OCI-LY3 (cell line): ENCODE measurements at regions not wholly inside any gene's neighbourhood (a gene's known extent, or its start where the extent isn't known, plus 50 kb on each side); places are given as distances from the start of the nearest gene placed in this dataset.
"Not testable (repeated sequence)": the region's sequence is repeated elsewhere in the genome, so short reads cannot be mapped to it uniquely, and the experiment has no call there.

Source experiments
- H2AFZ ChIP-seq: fragments of 200-600, 300-600 bp; shearing (Covaris generic); 2 replicates; pipeline ENCODE4 v1.6.0; 2014; ENCODE audit warnings: antibody characterized with exemption, low read depth, low read length
- H3K27ac ChIP-seq: fragments of 200-600, 300-600 bp; sonication (generic); 2 replicates; pipeline ENCODE4 v1.5.1; 2014; ENCODE audit warnings: mild to moderate bottlenecking, low read length, moderate library complexity, mixed read lengths
- H3K27me3 ChIP-seq: fragments of 200-600, 300-600 bp; sonication (generic); 2 replicates; pipeline ENCODE4 v1.6.1; 2014; ENCODE audit warnings: low read depth, low read length, mixed read lengths
- H3K36me3 ChIP-seq: fragments of 200-600, 300-600 bp; sonication (generic); replicated peaks from 2 replicates; pipeline ENCODE3; 2014; ENCODE audit warnings: low read depth, low read length, mixed read lengths
- H3K4me1 ChIP-seq: fragments of 300-600, 200-600 bp; sonication (generic); 2 replicates; pipeline ENCODE4 v1.6.1; 2014; ENCODE audit warnings: low read length, mixed read lengths
- H3K4me2 ChIP-seq: fragments of 200-600, 300-600 bp; sonication (generic); 2 replicates; pipeline ENCODE4 v1.6.1; 2014; ENCODE audit warnings: low read length, mixed read lengths
- H3K4me3 ChIP-seq: fragments of 300-600, 200-600 bp; sonication (generic); 2 replicates; pipeline ENCODE4 v1.5.1; 2014; ENCODE audit warnings: antibody characterized with exemption, mild to moderate bottlenecking, low read length, moderate library complexity
- H3K79me2 ChIP-seq: fragments of 300-600, 200-600 bp; shearing (Covaris generic); 2 replicates; pipeline ENCODE4 v1.6.1; 2014; ENCODE audit warnings: mild to moderate bottlenecking, low read length, mixed read lengths
- H3K9ac ChIP-seq: fragments of 300-600, 200-600 bp; shearing (Covaris generic); 2 replicates; pipeline ENCODE4 v1.6.0; 2014; ENCODE audit warnings: mild to moderate bottlenecking, low read length, moderate library complexity
- H3K9me3 ChIP-seq: fragments of 200-600, 300-600 bp; shearing (Covaris generic); 2 replicates; pipeline ENCODE4 v1.6.1; 2014; ENCODE audit warnings: low read length, mixed read lengths; ENCODE audit not compliant: insufficient read depth
- H4K20me1 ChIP-seq: fragments of 200-600, 300-600 bp; sonication (generic); 2 replicates; pipeline ENCODE4 v1.6.1; 2016; ENCODE audit warnings: low read length, mixed read lengths; ENCODE audit not compliant: insufficient read depth
- EZH2phosphoT487 ChIP-seq: fragments of 200-600 bp; shearing (Covaris generic); IDR thresholded peaks from 2 replicates; pipeline ENCODE4 v1.6.1; 2018; ENCODE audit warnings: antibody characterized with exemption, mixed run types, low read depth
- TF ChIP-seq, protein P1 (sequence below): fragments of 200-600, 300-600 bp; sonication (generic); IDR thresholded peaks from 2 replicates; pipeline ENCODE4 v1.5.1; 2014; ENCODE audit warnings: antibody characterized with exemption, low read length, low read depth

DNA sequence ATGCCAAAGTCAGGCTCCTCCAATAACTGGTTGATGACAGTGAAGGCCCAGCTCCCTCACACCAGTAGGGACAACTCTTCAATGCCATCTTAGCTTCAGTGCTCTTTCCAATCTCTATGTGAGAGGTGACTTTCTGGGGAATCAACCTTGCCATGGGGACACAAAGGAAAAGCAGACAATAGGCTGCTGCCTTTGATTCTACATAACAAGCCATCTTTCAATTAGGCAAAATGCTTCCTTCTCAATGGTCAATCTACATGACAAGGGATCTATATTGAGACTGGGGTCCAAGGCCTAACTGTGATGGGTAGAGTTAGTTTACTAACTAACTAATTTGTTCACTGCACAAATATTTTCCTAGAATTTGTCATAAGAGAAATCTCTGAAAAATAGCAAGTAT, 1417.5 kb upstream of the SEL1L start:
- Histone ChIP-seq H3K79me2 (no peaks in the 10 kb centered on the region), H3K4me1 (no peaks in the 10 kb centered on the region), H4K20me1 (no peaks in the 10 kb centered on the region), H3K9ac (no peak overlapping the region), H3K9me3 (no peaks in the 10 kb centered on the region), H3K4me3 (no peak overlapping the region), H3K27ac (no peak overlapping the region), H2AFZ (no peak overlapping the region), H3K27me3 (no peaks in the 10 kb centered on the region), H3K4me2 (no peak overlapping the region), H3K36me3 (no peaks in the 10 kb centered on the region)
- TF ChIP-seq, protein P1, sequence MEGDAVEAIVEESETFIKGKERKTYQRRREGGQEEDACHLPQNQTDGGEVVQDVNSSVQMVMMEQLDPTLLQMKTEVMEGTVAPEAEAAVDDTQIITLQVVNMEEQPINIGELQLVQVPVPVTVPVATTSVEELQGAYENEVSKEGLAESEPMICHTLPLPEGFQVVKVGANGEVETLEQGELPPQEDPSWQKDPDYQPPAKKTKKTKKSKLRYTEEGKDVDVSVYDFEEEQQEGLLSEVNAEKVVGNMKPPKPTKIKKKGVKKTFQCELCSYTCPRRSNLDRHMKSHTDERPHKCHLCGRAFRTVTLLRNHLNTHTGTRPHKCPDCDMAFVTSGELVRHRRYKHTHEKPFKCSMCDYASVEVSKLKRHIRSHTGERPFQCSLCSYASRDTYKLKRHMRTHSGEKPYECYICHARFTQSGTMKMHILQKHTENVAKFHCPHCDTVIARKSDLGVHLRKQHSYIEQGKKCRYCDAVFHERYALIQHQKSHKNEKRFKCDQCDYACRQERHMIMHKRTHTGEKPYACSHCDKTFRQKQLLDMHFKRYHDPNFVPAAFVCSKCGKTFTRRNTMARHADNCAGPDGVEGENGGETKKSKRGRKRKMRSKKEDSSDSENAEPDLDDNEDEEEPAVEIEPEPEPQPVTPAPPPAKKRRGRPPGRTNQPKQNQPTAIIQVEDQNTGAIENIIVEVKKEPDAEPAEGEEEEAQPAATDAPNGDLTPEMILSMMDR = no peak
- TF ChIP-seq EZH2phosphoT487 = no peak

DNA sequence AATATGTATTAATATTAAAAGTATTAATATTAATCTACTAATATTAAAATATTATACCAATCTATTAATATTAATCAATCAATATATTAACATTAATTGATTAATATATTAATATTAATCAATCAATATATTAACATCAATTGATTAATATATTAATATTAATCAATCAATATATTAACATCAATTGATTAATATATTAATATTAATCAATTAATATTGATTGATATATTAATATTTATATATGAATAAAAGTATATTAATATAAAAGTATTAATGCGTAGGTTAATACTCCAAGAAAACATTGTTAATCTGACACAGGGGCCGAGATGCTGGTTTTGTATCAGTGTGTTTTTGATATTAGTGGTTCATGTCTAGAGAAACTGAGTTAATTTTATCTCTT, 1430.1 kb upstream of the SEL1L start:
- Histone ChIP-seq H3K4me2 (no peak overlapping the region), H3K36me3 (no peaks in the 10 kb centered on the region), H3K9ac (no peak overlapping the region), H3K9me3 (no peaks in the 10 kb centered on the region), H4K20me1 (no peaks in the 10 kb centered on the region), H2AFZ (no peak overlapping the region), H3K4me1 (no peaks in the 10 kb centered on the region), H3K27me3 (no peaks in the 10 kb centered on the region), H3K4me3 (no peak overlapping the region), H3K27ac (no peak overlapping the region), H3K79me2 (no peaks in the 10 kb centered on the region)
- TF ChIP-seq, protein P1 = no peak
- TF ChIP-seq EZH2phosphoT487 = no peak

DNA sequence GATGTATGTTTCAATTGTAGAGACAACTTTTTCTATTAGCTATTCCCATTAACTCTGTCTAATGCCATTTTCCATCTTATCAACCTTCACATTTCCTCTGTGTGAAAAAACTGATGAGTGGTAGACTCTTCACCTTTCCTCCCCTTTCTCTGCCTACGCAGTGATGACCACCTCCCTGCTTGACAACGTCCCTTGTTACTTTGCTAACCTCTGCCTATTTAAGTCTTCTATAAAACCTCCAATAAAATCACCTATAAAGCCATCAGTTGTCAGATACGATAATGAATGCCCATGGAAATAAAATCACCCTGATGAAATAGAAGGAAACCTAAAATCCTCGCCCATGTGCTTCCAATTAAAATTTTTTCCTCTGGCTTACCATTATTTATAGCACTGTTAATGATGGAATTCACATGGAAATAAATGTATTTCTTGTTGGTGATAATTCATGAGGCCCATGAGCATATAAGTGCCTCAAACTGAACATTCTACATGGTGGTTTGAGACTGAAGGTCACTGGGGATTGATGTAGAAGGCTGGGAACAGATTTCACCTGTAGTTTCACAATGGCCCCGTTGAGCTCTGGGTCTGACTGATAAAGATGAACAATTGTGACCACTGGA, 1454.0 kb upstream of the SEL1L start:
- no peak for TF ChIP-seq EZH2phosphoT487
- TF ChIP-seq, protein P1 = no peak
- Histone ChIP-seq H3K4me3 (no peak overlapping the region), H2AFZ (no peak overlapping the region), H3K79me2 (no peaks in the 10 kb centered on the region), H3K27me3 (no peaks in the 10 kb centered on the region), H3K9me3 (no peaks in the 10 kb centered on the region), H4K20me1 (no peaks in the 10 kb centered on the region), H3K9ac (no peak overlapping the region), H3K4me2 (no peak overlapping the region), H3K36me3 (no peaks in the 10 kb centered on the region), H3K27ac (no peak overlapping the region), H3K4me1 (no peaks in the 10 kb centered on the region)

DNA sequence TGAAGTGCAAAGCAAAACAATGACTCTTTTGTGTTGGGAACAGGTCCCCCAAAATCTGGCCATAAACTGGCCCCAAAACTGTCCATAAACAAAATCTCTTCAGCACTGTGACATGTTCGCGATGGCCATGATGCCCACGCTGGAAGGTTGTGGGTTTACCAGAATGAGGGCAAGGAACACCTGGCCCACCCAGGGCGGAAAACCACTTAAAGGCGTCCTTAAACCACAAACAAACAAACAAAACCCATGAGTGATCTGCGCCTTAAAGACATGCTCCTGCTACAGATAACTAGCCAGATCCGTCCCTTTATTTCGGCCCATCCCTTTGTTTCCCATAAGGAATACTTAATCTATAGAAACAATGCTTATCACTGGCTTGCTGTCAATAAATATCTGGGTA, 1460.9 kb upstream of the SEL1L start:
- not testable (repeated sequence) for H3K4me2 ChIP-seq, H2AFZ ChIP-seq, H3K9me3 ChIP-seq, H3K27me3 ChIP-seq, H3K27ac ChIP-seq, H3K9ac ChIP-seq, H3K4me1 ChIP-seq, H4K20me1 ChIP-seq, H3K36me3 ChIP-seq, H3K4me3 ChIP-seq, H3K79me2 ChIP-seq
